MG63 (cell line): ENCODE measurements at regions not wholly inside any gene's neighbourhood (a gene's known extent, or its start where the extent isn't known, plus 50 kb on each side); places are given as distances from the start of the nearest gene placed in this dataset.
A peak's percentile ranks its signal among the peaks of the same experiment; 100 is the strongest.

Experiments used
- DNase-seq: peaks from one replicate; pipeline ENCODE4 v3.0.0-alpha.2; 2020
- H3K27me3 ChIP-seq: fragments of 250-450 bp; sonication (Bioruptor Pico); 2 replicates; pipeline ENCODE4 v1.5.1; 2020; ENCODE audit warnings: mild to moderate bottlenecking, moderate library complexity
- H3K36me3 ChIP-seq: fragments of 250-450 bp; sonication (Bioruptor Pico); 2 replicates; pipeline ENCODE4 v1.5.1; 2020; ENCODE audit warnings: mild to moderate bottlenecking, moderate library complexity
- H3K4me3 ChIP-seq: fragments of 250-450 bp; sonication (Bioruptor Pico); 2 replicates; pipeline ENCODE4 v1.5.1; 2020; ENCODE audit warnings: mild to moderate bottlenecking, moderate library complexity
- H3K9me3 ChIP-seq: fragments of 250-450 bp; sonication (Bioruptor Pico); 2 replicates; pipeline ENCODE4 v1.5.1; 2020; ENCODE audit warnings: mild to moderate bottlenecking, moderate library complexity

DNA sequence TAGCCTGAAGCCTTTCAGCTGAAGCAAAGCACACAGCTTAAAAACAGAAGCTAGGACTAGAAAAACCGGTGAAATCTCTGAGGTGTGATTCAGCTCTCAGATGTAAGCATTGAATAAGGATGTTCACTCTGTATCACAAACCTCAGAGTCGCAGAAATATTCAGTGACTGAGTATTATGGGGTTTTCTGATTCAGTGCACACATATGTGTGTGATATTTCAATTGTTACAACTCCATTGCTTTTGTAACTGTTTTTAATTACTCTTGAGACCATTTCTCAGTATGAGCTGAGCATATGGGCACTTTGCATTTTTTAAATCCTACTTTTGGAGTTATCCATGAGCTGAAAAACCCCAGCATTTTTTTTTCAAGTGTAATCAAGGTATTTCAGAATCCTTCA is 868.8 kb downstream of the NTRK3 start:
- H3K4me3 ChIP-seq = no peak overlapping the region
- DNase-seq = no peak
- no peaks in the 10 kb centered on the region for H3K27me3 ChIP-seq
- H3K36me3 ChIP-seq = no peaks in the 10 kb centered on the region
- peaks cover 2% of the 10 kb centered on the region; the same call in 1 of the 2 replicates for H3K9me3 ChIP-seq

DNA sequence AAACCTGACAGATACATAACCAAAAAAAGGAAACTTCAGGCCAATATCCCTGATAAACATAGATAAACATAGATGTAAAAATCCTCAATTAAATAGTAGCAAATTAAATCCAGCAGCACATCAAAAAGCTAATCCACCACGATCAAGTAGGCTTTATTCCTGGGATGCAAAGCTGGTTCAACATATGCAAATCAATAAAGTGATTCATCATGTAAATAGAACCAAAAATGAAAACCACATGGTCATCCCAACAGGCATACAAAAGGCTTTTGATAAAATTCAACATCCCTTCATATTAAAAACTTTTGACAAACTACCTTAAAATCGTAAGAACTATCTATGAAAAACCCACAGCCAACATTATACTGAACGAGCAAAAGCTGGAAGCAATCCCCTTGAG is 882.2 kb downstream of the NTRK3 start:
- DNase-seq = no peak
- Histone ChIP-seq H3K36me3 (0 out of 2 replicates have a peak, but pooled peaks cover 3% of the 10 kb centered on the region), H3K4me3 (no peak overlapping the region), H3K27me3 (no peaks in the 10 kb centered on the region), H3K9me3 (peaks cover 28% of the 10 kb centered on the region)

DNA sequence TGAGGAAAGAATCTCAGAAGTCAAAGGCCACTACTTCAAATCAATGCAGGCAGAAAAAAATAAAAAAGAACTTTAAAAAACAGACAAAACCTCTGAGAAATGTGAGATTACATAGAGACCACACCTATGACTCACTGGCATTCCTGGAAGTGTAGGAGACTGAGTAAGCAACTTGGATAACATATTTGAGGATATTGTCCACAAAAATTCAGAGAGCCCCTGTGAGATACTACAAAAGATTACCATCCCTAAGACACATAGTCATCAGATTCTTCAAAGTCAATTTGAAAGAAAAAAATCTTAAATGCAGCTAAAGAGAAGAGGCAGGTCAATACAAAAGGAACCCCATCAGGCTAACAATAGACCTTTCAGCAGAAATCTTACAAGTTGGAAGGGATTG is 887.3 kb downstream of the NTRK3 start:
- peak; percentile 36 for DNase-seq

DNA sequence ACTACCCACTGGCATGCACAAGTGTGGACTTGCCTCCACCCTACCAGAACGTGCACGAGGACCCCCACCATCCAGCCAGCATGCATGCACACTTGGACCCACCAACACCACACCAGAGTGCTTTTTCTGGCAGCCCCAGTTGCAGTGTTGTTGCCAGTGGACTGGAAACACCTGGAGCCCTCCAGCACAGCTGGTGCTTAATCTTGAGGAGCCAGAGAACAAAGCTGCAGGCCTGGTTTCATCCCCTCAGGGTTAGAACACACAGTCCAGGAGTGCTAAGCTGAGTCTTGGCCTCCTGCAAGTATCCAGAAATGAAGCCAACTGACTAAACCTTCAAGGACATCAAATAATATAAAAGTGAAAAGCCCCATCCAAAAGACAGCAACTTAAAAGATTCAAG is 888.0 kb downstream of the NTRK3 start:
- DNase-seq = peak; percentile 63
- Histone ChIP-seq H3K9me3 (peaks cover 28% of the 10 kb centered on the region), H3K36me3 (0 out of 2 replicates have a peak, but pooled peaks cover 3% of the 10 kb centered on the region), H3K4me3 (no peak overlapping the region), H3K27me3 (no peaks in the 10 kb centered on the region)

More for the DNA sequence above, 887.3 kb downstream of the NTRK3 start:
- no peaks in the 10 kb centered on the region for H3K27me3 ChIP-seq
- H3K4me3 ChIP-seq = no peak overlapping the region
- peaks cover 31% of the 10 kb centered on the region for H3K9me3 ChIP-seq
- H3K36me3 ChIP-seq = 0 out of 2 replicates have a peak, but pooled peaks cover 3% of the 10 kb centered on the region

DNA sequence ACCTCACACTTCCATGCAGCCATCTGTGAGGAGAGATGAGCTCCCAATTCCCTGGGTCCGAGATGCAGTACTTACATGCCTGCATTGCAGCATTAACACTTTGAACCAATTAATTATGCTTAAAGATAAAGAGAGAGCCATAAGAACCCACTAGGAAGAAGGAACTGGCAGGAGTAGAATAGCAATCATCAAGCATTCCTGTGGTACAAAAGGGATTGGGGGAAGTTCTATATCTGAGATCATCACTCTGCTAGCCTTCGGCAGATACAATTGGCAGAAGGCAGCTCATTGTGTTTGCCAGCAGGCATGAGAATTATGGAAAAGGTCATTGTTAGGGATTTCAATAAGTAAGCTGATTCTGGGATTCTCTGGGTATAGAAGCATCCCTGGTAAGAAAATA is 891.4 kb downstream of the NTRK3 start:
- H3K36me3 ChIP-seq = 0 out of 2 replicates have a peak, but pooled peaks cover 3% of the 10 kb centered on the region
- no peaks in the 10 kb centered on the region for H3K27me3 ChIP-seq
- peak; percentile 78 for DNase-seq
- peaks cover 11% of the 10 kb centered on the region for H3K9me3 ChIP-seq
- no peak overlapping the region for H3K4me3 ChIP-seq

DNA sequence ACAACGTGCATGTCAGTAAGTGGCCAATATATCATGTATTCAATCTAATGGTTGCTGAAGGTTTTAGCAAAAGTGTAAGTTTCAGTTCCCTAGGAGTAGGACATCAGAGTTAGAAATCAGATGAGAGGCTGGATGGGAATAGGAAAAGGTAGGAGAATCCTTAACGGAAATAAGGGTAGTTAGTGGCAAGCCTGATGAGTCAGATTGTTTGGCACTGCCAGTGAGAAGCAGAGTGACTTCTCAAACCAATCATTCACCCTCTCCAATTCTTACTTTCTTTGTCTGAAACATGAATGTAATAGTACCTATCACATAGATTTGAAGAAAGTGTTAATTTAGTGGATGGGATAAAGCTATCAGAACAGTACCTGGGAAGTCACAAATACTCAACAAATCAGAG is 894.0 kb downstream of the NTRK3 start:
- peak; percentile 63 for DNase-seq
- H3K4me3 ChIP-seq = no peak overlapping the region

DNA sequence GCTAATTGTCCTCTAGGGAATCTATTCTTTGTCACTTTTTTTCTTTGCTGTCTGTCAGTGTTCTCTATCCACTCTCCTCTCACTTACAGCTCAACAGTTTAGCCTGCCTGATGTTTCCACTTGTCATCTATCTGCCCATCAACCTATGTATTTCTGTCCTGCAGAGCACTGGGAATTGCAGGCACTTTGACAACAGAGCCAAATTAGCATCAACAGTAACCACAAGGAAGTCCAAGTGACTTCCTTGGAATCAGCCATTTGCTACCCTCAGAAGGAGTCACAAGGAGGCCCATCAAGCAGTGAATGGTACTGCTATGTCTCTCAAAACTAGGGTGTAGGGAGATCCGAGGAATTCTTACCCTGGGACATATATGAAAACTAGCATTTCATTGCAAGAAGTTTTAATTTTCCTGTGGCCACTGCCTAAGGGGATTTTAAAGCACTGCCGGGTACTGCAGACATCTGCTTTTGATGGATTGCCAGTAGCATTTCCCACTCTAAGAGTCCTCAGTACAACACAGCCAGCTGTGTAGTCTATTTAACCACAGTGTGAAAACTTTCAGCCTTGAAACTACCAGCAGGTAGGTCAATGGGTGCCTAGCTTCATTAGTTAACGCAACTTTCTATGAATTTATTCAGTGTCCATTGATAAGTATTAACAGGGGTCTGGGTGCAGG is 898.8 kb downstream of the NTRK3 start:
- no peaks in the 10 kb centered on the region for H3K27me3 ChIP-seq
- DNase-seq = no peak

More for the DNA sequence above, 894.0 kb downstream of the NTRK3 start:
- Histone ChIP-seq H3K27me3 (no peaks in the 10 kb centered on the region), H3K9me3 (peaks cover 1% of the 10 kb centered on the region; the same call in 1 of the 2 replicates), H3K36me3 (no peaks in the 10 kb centered on the region)

DNA sequence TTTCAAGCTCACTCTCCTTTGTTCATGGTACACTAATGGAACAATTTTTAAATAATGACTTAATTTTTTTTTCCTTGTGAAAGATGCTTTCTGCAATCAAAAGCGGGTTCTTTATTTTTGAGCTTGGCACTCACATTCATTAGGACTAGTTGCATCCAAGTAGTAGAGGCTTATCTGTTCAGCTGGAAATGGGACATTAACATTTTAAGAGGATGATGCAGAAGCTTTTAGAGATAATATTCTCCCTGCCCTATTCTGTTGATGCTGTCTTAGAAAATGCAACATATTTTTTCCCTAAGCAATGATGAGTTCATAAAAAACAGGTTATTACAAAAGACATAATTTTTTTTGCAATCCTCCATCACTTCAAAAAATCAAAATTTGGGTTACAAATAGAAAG is 900.6 kb downstream of the NTRK3 start:
- Histone ChIP-seq H3K27me3 (no peaks in the 10 kb centered on the region), H3K4me3 (no peak overlapping the region), H3K36me3 (no peaks in the 10 kb centered on the region), H3K9me3 (no peaks in the 10 kb centered on the region)
- DNase-seq = no peak

More for the DNA sequence above, 898.8 kb downstream of the NTRK3 start:
- no peak overlapping the region for H3K4me3 ChIP-seq
- H3K9me3 ChIP-seq = no peaks in the 10 kb centered on the region
- H3K36me3 ChIP-seq = no peaks in the 10 kb centered on the region

DNA sequence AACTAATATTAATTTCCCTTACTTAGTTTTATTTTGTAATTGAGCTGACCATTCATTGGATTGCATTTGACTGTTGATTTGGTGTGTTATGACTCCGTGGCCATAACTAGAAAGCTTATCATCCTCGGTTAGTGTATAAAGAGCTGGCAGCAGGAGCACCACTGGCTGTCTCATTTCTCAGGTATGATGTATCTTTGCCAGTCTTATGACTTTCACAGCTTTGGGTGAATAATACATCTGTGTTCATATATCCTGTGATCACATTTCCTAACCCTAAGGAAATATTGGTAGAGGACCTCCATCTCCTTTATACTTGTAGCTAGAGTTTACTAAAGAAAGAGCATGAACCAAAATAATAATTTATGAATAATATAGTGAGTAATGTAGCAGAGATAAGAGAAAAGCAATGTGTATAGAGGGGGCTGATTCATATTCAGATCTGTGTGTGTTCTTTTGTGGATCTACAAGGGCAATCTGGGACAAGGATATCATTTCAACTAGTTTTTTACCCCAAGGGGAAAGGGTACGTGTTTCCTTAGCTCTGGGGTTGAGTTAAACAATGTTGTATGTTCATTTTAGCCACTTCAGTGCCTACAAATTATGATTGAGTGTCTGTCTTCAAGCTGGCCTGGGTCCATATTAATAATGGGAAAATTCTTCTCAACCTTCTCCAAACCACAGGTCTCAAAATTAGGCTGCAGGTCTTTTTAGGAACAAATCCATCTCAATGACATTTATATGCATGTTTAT is 901.7 kb downstream of the NTRK3 start:
- H3K27me3 ChIP-seq = no peaks in the 10 kb centered on the region
- peak; percentile 62 for DNase-seq
- no peaks in the 10 kb centered on the region for H3K36me3 ChIP-seq
- H3K9me3 ChIP-seq = no peaks in the 10 kb centered on the region
- H3K4me3 ChIP-seq = no peak overlapping the region

DNA sequence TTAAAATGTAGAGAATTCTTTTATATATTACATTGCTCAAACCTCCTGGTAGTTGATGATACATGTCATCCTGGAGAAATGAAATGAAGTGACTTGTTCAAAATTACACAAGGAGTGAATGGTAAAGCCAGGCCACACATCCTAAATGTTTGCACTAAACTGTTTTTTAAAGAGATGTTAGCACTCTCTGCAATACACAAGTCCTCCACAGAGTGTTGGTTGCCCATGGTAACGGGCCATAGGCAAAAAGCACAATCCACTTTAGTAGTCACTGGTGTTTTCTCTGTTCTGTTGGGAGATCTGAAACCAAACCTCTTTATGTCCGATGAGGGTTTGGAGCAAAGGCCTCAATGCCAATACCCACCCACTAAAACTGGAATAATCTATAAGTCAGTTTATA is 907.4 kb downstream of the NTRK3 start:
- peaks cover 2% of the 10 kb centered on the region for H3K9me3 ChIP-seq
- H3K27me3 ChIP-seq = no peaks in the 10 kb centered on the region
- DNase-seq = no peak
- H3K36me3 ChIP-seq = no peaks in the 10 kb centered on the region
- H3K4me3 ChIP-seq = no peak overlapping the region

DNA sequence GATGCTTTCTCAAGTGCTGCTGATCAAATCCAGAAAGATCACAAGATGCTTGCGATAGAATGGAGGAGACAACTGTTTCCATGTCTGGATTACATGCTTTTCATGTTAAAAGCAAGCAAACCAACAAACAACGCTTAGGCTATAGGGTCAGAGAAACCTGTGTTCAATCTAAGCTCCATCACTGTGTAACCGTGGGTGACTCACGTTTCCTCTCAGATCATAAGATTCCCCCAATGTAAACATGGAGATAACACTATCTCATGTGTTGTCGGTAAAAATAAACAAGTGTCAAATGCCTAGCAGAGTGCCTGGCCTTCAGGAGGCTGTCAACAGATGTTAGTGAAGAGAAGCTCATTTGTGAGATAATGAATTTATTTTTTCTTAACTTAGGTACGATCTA is 907.8 kb downstream of the NTRK3 start:
- peak; percentile 22 for DNase-seq
- Histone ChIP-seq H3K9me3 (peaks cover 2% of the 10 kb centered on the region), H3K27me3 (no peaks in the 10 kb centered on the region), H3K4me3 (no peak overlapping the region), H3K36me3 (no peaks in the 10 kb centered on the region)

DNA sequence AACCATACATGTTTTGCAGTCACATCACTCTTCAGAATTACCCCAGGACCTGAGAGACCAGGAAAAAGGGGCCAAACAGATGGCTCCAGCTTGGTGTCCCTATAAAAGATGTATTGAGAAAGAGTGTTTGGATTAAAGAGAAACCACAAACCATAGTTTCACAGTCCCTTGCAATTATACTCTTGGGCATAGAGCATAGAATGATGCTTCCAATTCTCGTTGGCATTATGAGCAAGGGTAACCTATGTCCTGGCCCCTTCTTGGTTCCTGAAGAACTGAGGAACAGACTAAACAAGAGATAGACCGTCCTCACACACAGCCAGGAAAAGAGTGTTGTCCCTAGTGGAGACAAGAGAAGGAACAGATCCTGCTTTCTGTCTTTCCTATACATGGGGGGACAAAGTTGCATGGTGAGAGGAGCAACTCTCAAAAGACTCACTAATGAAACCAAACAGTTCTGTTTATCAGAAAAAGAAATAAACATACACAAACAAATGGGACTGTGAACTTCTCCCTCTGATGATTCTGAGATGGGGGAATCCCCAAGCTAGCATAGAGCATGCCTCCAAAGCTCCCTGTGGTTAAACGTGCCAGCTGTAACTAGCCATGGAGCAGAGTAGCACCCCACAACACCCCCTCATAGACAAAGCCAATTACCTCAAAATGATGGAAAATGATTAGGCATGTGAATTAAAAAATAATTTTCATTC is 908.6 kb downstream of the NTRK3 start:
- H3K4me3 ChIP-seq = no peak overlapping the region
- no peaks in the 10 kb centered on the region for H3K36me3 ChIP-seq
- H3K9me3 ChIP-seq = peaks cover 2% of the 10 kb centered on the region
- DNase-seq = no peak
- no peaks in the 10 kb centered on the region for H3K27me3 ChIP-seq

DNA sequence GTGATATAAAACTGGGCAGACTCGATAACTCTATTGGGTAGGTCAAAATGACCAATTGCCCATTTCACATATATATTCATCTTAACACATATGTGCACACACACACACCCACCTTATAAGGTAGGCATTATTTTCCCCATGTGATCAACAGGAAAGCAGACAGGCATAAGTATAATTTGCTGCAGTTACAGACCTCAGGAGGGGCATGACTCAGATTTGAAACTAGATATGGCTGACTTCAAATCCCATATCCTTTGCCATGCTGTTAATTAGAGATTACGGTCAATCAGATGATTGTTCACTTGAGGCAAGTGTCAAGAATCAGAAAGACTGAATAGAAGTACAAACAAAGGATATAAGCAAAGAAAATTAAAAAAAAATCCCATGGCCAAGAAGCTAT is 910.6 kb downstream of the NTRK3 start:
- H3K36me3 ChIP-seq = no peaks in the 10 kb centered on the region
- no peaks in the 10 kb centered on the region for H3K27me3 ChIP-seq
- H3K9me3 ChIP-seq = peaks cover 2% of the 10 kb centered on the region
- no peak for DNase-seq
- no peak overlapping the region for H3K4me3 ChIP-seq

DNA sequence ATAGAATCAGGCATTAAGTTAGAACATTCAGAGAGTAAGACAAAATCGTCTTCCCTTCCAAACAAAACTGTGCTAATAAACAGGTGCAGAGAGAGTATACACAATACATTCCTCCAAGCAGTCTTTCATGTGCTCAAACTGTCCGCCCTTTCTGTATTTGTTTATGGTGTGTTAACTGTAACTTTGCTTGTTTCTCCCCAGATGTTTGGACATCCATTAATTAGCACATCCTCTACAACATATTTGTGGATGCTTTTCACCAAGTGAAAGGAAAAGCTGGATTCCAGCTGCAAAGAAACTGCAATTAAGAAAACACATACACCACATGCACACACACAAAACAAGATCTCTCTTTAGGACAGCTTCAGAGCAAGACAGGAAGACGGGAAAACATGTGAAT is 912.6 kb downstream of the NTRK3 start:
- Histone ChIP-seq H3K4me3 (no peak overlapping the region), H3K36me3 (no peaks in the 10 kb centered on the region), H3K9me3 (peaks cover 2% of the 10 kb centered on the region), H3K27me3 (no peaks in the 10 kb centered on the region)
- no peak for DNase-seq

DNA sequence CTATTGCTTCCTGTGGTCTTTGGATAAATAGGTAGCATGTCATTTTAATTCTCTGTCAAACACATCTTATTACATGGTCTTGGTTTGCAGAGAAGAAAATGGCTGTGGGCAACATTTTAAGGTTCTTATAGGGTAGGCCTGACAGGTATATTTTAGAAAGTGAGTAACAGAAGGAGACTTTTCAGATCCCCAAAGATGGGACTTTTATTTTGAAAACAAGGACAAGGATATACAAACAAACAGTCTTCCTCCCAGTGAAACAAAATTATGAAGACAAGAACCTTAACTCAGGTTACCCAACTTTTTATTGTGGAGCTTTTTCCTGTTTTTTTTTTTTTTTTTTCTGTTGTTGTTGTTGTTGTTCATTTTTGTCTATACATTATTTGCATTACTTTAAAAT is 916.2 kb downstream of the NTRK3 start:
- Histone ChIP-seq H3K36me3 (no peaks in the 10 kb centered on the region), H3K27me3 (no peaks in the 10 kb centered on the region), H3K4me3 (no peak overlapping the region), H3K9me3 (no peaks in the 10 kb centered on the region; the same call in 1 of the 2 replicates)
- DNase-seq = no peak

DNA sequence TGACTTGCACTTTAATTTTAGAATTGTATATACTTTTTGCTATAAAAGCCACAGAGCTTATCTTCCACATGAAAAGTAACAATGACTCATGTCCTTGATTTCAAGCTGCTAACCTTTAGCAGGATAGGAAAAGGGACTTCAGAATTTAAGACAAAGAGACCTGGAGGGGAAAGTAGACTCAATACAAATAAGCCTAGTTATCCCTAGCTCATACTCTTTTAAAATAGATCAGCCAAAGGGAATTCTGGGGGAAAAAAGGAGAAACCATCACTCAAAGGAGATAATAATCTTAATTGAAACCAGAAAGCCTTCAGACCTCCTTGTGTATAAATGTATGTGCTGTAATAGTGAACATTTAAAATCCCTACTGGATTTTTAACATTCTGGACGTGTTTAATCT is 930.3 kb downstream of the NTRK3 start:
- DNase-seq = no peak
- H3K27me3 ChIP-seq = no peaks in the 10 kb centered on the region
- no peak overlapping the region for H3K4me3 ChIP-seq
- H3K9me3 ChIP-seq = no peaks in the 10 kb centered on the region; the same call in 1 of the 2 replicates
- no peaks in the 10 kb centered on the region for H3K36me3 ChIP-seq

DNA sequence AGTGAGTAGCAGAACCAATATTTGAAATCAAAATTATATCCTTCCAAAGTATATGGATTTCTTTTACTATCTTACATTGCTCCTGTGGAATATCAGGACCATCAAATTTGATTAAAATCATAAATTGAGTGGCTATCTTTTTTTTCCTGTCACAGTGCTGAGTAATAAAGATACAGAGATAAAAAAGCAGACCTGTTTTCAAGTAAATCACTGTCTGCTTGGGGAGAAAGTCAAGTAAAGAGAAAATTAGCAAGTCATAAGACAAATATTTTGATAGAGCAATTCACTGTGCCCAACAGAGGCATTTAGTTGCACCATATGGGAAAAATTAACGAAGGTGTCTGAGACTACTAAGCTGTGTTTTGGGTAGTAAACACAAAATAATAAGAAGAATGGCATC is 933.7 kb downstream of the NTRK3 start:
- Histone ChIP-seq H3K36me3 (no peaks in the 10 kb centered on the region), H3K4me3 (no peak overlapping the region), H3K27me3 (no peaks in the 10 kb centered on the region), H3K9me3 (no peaks in the 10 kb centered on the region)
- no peak for DNase-seq
